HEK293T (cell line): ENCODE measurements at regions not wholly inside any gene's neighbourhood (a gene's known extent, or its start where the extent isn't known, plus 50 kb on each side); places are given as distances from the start of the nearest gene placed in this dataset.

Experiments
- ARNT ChIP-seq: fragments of 450-650 bp; IDR thresholded peaks from 2 replicates; pipeline ENCODE4 v1.6.1; 2017; ENCODE audit warnings: mild to moderate bottlenecking
- BHLHE40 ChIP-seq: fragments of 450-650 bp; IDR thresholded peaks from 2 replicates; pipeline ENCODE4 v1.6.1; 2016; ENCODE audit warnings: mild to moderate bottlenecking, moderate library complexity, borderline replicate concordance
- FOXK2 ChIP-seq: fragments of 450-650 bp; IDR thresholded peaks from 2 replicates; pipeline ENCODE4 v1.6.1; 2016; ENCODE audit warnings: mild to moderate bottlenecking
- FOXM1 ChIP-seq: fragments of 450-650 bp; IDR thresholded peaks from 2 replicates; pipeline ENCODE4 v1.6.1; 2017; ENCODE audit warnings: mild to moderate bottlenecking, borderline replicate concordance
- SP1 ChIP-seq: fragments of 450-650 bp; IDR thresholded peaks from 2 replicates; pipeline ENCODE4 v1.6.1; 2017
- SUZ12 ChIP-seq: fragments of 450-650 bp; IDR thresholded peaks from 2 replicates; pipeline ENCODE4 v1.6.1; 2016; ENCODE audit warnings: mild to moderate bottlenecking

GRCh38 chr9:28024676-28025075, 451.4 kb upstream of the C9orf72 start:
- TF ChIP-seq SUZ12, result no peak
- TF ChIP-seq FOXM1, result no peak
- no peak for TF ChIP-seq SP1
- TF ChIP-seq ARNT, result no peak
- TF ChIP-seq FOXK2, result no peak
- TF ChIP-seq BHLHE40, result no peak
